ENCODE measurements at regions not wholly inside any gene's neighbourhood (a gene's known extent, or its start where the extent isn't known, plus 50 kb on each side); places are given as distances from the start of the nearest gene placed in this dataset.

- no peak for TF ChIP-seq CTCF (IDR thresholded peaks at IDR 0.05)
- TF ChIP-seq EP300 (IDR thresholded peaks at IDR 0.05): no peak
Observed at GRCh38 chr3:13235897-13236296, 162.7 kb upstream of the IQSEC1 start.

Data from stomach (tissue), 4 donors.